Thyroid gland (tissue), 4 donors: ENCODE measurements at regions not wholly inside any gene's neighbourhood (a gene's known extent, or its start where the extent isn't known, plus 50 kb on each side); places are given as distances from the start of the nearest gene placed in this dataset.

ENCODE experiments used
- CTCF ChIP-seq, 6 experiments: fragments of 200-600 bp in 3 of 6; fragments of 450-650 bp in 3 of 6; sonication (generic) in 3 of 6; IDR thresholded peaks; one replicate each; pipeline ENCODE4 v1.5.1; 2016 to 2019; ENCODE audit warnings: antibody characterized with exemption in 6 of 6, mild to moderate bottlenecking in 2 of 6, inconsistent platforms in 1 of 6, moderate library complexity in 1 of 6
- POLR2A ChIP-seq, 2 donors: fragments of 450-650 bp; IDR thresholded peaks; one replicate each; pipeline ENCODE4 v1.6.1; 2017; ENCODE audit warnings: antibody characterized with exemption in 2 of 2, mild to moderate bottlenecking in 2 of 2, moderate library complexity in 1 of 2

- no peak for TF ChIP-seq CTCF (IDR thresholded peaks at IDR 0.05)
- no peak for TF ChIP-seq POLR2A (IDR thresholded peaks at IDR 0.05)
Observed at GRCh38 chr11:81089242-81089641, 1644.4 kb downstream of the FAM181B start.
